Testis (tissue), 2 donors: ENCODE measurements at regions not wholly inside any gene's neighbourhood (a gene's known extent, or its start where the extent isn't known, plus 50 kb on each side); places are given as distances from the start of the nearest gene placed in this dataset.

ENCODE experiments used
- DNase-seq: peaks from one replicate; pipeline ENCODE4 v3.0.0-alpha.2; 2019
- H3K27ac ChIP-seq, 2 donors: fragments of 200-600 bp; sonication (generic); one replicate each; pipeline ENCODE4 v1.5.1; 2019
- H3K27me3 ChIP-seq: fragments of 200-600 bp; sonication (generic); one replicate; pipeline ENCODE4 v1.5.1; 2019
- H3K36me3 ChIP-seq: fragments of 200-600 bp; sonication (generic); one replicate; pipeline ENCODE4 v1.5.1; 2017; ENCODE audit warnings: low read depth; ENCODE audit errors: missing control alignments
- H3K4me1 ChIP-seq: fragments of 200-600 bp; sonication (generic); one replicate; pipeline ENCODE4 v1.5.1; 2019
- H3K4me3 ChIP-seq, 2 donors: fragments of 200-600 bp; sonication (generic); one replicate each; pipeline ENCODE4 v1.5.1; 2017 to 2019
- H3K9me3 ChIP-seq: fragments of 200-600 bp; sonication (generic); one replicate; pipeline ENCODE4 v1.5.1; 2017
- POLR2A ChIP-seq: fragments of 450-650 bp; IDR thresholded peaks from one replicate; pipeline ENCODE4 v1.6.1; 2017; ENCODE audit warnings: antibody characterized with exemption, mild to moderate bottlenecking, moderate library complexity
- WGBS, 2 donors: methylation state at CpG; one replicate each; pipeline ENCODE4 v1.1.5; 2018; 5-methylcytosine and 5-hydroxymethylcytosine counted together
- intact Hi-C: fragments of 100-400 bp; cut with DNase I; formaldehyde crosslinking; loops from one replicate; pipeline ENCODE4 v1.15.1; 2023; ENCODE audit warnings: low total_unique reads
- TF ChIP-seq, protein P1 (sequence below), 3 experiments: fragments of 450-650 bp in 2 of 3; fragments of 200-600 bp in 1 of 3; sonication (generic) in 1 of 3; IDR thresholded peaks; one replicate each; pipeline ENCODE4 v1.5.1; 2016 to 2019; ENCODE audit warnings: antibody characterized with exemption in 3 of 3, mild to moderate bottlenecking in 2 of 3, moderate library complexity in 1 of 3

DNA sequence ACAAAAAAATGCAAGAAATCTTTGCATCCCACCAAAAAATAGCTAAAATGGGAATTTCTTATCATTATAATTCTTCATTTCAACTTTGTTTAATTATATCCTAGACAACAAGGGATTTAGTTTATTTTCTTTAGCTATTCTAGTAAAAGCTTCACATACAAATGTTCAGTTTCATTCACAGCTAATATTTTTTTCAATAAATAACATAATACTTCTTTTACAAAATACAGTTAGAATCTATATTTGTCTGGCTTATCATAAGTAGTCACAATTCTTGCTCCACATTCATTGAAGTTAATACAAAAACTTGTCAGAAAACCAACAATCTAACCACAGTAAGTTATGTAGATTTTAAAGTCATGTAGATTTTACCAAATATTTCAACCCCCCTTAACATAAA, 414.4 kb downstream of the FAT4 start:
- no peaks in the 10 kb centered on the region for H3K4me1 ChIP-seq
- intact Hi-C loops: no loop called here
- no peak for DNase-seq
- no peak overlapping the region for H3K4me3 ChIP-seq
- TF ChIP-seq, protein P1, sequence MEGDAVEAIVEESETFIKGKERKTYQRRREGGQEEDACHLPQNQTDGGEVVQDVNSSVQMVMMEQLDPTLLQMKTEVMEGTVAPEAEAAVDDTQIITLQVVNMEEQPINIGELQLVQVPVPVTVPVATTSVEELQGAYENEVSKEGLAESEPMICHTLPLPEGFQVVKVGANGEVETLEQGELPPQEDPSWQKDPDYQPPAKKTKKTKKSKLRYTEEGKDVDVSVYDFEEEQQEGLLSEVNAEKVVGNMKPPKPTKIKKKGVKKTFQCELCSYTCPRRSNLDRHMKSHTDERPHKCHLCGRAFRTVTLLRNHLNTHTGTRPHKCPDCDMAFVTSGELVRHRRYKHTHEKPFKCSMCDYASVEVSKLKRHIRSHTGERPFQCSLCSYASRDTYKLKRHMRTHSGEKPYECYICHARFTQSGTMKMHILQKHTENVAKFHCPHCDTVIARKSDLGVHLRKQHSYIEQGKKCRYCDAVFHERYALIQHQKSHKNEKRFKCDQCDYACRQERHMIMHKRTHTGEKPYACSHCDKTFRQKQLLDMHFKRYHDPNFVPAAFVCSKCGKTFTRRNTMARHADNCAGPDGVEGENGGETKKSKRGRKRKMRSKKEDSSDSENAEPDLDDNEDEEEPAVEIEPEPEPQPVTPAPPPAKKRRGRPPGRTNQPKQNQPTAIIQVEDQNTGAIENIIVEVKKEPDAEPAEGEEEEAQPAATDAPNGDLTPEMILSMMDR (IDR thresholded peaks at IDR 0.05): no peak
- no peak for TF ChIP-seq POLR2A
- no peaks in the 10 kb centered on the region for H3K27me3 ChIP-seq
- H3K27ac ChIP-seq: no peak overlapping the region
- no peaks in the 10 kb centered on the region for H3K36me3 ChIP-seq
- no peaks in the 10 kb centered on the region for H3K9me3 ChIP-seq

DNA sequence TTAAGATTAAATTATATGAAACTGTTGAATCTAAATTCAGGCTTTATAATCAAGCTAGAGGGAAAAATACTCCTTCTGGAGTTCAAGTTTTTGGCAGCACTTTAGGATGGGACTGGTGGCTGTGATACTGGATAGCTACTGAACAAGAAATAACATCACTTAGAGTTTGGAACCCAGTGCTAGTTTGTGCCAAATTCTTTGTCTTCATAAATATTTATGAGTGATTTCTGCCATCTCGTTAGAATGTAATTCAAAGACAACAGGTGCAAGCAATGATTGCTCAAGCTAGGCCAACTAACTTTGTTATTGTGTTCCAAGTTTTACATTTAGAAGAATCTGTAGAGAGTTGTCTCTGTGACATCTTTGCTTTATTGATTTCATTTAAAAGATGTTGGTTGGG, 417.9 kb downstream of the FAT4 start:
- no peaks in the 10 kb centered on the region for H3K9me3 ChIP-seq
- peaks cover 10% of the 10 kb centered on the region for H3K4me1 ChIP-seq
- no peak for DNase-seq
- TF ChIP-seq POLR2A: no peak
- TF ChIP-seq, protein P1 (IDR thresholded peaks at IDR 0.05): no peak
- intact Hi-C loops: no loop called here
- WGBS, 2 donors: 82 to 84% methylated on average over 1 of the region's 1 CpG
- no peaks in the 10 kb centered on the region for H3K27me3 ChIP-seq
- H3K4me3 ChIP-seq: no peak overlapping the region
- H3K27ac ChIP-seq: no peak overlapping the region
- no peaks in the 10 kb centered on the region for H3K36me3 ChIP-seq

DNA sequence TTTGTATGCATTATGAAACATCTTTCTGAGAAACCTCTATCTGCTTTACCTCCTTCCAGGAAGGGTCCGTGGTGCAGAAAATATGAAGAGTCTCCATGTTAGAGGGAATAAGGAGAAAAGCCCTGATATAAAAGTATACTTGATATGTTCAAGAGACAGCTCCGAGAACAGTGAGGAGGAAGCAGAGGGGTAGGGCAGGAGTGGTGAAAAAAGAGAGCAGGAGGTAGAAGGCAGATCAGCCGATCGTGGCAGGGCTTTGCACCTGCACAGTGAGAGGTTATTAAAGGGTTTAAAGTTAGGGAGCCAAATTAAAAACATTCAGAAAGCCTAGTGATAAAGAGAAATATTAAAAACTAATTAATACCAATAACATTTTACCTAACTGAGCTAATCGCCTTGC, 419.7 kb downstream of the FAT4 start:
- DNase-seq: no peak
- Histone ChIP-seq H3K4me1 (peaks cover 10% of the 10 kb centered on the region), H3K9me3 (no peaks in the 10 kb centered on the region), H3K4me3 (no peak overlapping the region), H3K36me3 (no peaks in the 10 kb centered on the region), H3K27me3 (no peaks in the 10 kb centered on the region), H3K27ac (no peak overlapping the region)
- intact Hi-C loops: no loop called here
- 55 to 71% methylated on average over 5 of the region's 5 CpGs for WGBS, 2 donors
- TF ChIP-seq POLR2A: no peak
- TF ChIP-seq, protein P1 (IDR thresholded peaks at IDR 0.05): no peak

DNA sequence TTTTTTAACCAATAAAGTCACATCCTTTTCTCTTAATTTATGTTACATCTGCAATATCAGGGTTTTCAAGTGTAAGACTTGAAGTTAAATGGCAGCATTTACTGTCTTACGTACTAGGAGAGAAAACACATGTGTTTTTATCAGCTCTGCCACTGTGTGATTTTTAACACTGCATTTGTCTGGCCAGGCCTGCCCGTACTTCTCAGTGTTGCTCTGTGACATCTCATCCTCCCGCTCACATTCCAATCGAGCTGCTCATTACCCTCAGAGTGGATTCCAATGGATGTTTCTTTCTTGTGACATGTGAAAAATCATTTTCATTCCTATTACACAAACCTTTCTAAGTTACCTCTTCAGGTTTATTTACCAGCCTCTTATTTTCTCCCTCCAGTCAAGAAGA, 420.3 kb downstream of the FAT4 start:
- Histone ChIP-seq H3K4me3 (no peak overlapping the region), H3K36me3 (no peaks in the 10 kb centered on the region), H3K27me3 (no peaks in the 10 kb centered on the region), H3K27ac (peak overlapping the region in 1 of 2 donors; percentile 46), H3K9me3 (no peaks in the 10 kb centered on the region), H3K4me1 (peaks cover 10% of the 10 kb centered on the region)
- intact Hi-C loops: loop anchor here (5.0 kb wide), 1 partner anchor 423 kb away; the partner anchor contains the start of gene FAT4
- peak; percentile 21 for DNase-seq
- WGBS, 2 donors: 37 to 43% methylated on average over 4 of the region's 4 CpGs
- TF ChIP-seq, protein P1 (IDR thresholded peaks at IDR 0.05): no peak
- no peak for TF ChIP-seq POLR2A

DNA sequence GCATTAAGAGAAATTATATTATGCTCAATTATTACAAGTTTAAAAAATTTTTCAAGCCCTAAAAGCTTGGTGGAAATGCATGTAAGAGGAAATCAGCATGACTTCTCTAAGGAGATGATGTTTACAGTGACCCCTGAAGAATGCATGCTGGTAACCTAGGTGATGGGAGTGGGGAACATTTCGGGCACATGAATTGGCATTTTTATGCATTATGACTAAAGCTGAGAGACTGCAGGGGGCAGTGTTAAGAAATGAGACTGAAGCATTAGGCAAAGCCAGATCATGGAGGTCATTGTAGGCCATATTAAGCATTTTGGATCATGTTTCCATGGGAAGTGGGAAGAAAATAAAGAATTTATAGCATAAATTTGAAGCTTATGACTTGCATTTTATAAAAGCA, 421.3 kb downstream of the FAT4 start:
- 87 to 93% methylated on average over 1 of the region's 1 CpG for WGBS, 2 donors
- Histone ChIP-seq H3K4me1 (peaks cover 10% of the 10 kb centered on the region), H3K27me3 (no peaks in the 10 kb centered on the region), H3K9me3 (no peaks in the 10 kb centered on the region), H3K27ac (no peak overlapping the region), H3K36me3 (no peaks in the 10 kb centered on the region), H3K4me3 (no peak overlapping the region)
- TF ChIP-seq, protein P1 (IDR thresholded peaks at IDR 0.05): no peak
- TF ChIP-seq POLR2A: no peak
- intact Hi-C loops: loop anchor here (5.0 kb wide), 1 partner anchor 424 kb away; the partner anchor contains the start of gene FAT4
- no peak for DNase-seq
